ENCODE measurements at regions not wholly inside any gene's neighbourhood (a gene's known extent, or its start where the extent isn't known, plus 50 kb on each side); places are given as distances from the start of the nearest gene placed in this dataset.
"Not testable (repeated sequence)": the region's sequence is repeated elsewhere in the genome, so short reads cannot be mapped to it uniquely, and the experiment has no call there.

GRCh38 chr16:31975826-31976419, 102.3 kb downstream of the ZNF267 start:
- not testable (repeated sequence) for DNase-seq

DNA sequence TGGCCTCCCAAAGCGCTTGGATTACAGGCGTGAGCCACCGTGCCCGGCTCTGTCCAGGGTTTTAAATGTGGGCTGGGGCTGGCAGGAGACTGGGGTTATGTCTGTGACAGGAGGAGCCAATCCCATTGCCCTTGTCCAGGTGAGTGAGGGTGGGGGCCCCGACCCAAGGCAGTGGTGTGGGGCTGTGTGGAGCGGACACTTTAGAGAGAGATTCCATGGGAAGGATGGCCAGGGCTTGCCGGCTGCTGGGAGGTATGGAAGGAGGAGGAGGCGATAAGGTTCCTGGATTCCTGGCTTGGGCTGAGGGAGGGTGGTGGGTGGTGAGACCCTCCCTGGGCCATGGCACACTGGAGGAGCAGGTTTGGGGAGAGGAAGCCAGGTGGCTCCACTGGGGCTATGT, 104.9 kb downstream of the ZNF267 start:
- DNase-seq: not testable (repeated sequence)

GRCh38 chr16:31981739-31982138, 108.1 kb downstream of the ZNF267 start:
- DNase-seq: not testable (repeated sequence)

DNA sequence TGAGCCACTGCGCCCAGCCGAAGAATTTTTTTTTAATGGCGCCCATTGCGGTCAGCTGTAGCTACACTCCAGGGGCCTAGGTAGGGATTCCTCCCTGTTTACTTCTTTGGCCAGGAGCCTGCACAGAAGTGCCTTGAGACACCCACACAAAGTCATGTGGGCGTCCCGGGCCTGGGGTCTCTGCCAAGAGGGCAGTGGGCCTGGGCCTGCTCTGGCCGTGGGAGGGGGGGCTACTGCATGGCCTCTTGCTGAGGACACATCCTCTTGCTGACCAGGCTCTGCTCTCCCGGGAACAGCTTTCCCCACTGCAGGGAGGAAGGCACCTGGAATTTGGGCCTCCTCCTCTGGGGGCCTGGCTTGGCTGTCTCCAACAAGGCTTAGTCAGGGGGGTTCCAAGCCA, 109.4 kb downstream of the ZNF267 start:
- not testable (repeated sequence) for DNase-seq

- not testable (repeated sequence) for DNase-seq
Measured at GRCh38 chr16:31983666-31984065, 110.1 kb downstream of the ZNF267 start.

- not testable (repeated sequence) for DNase-seq
Measured at GRCh38 chr16:31986895-31987294, 113.3 kb downstream of the ZNF267 start.

DNA sequence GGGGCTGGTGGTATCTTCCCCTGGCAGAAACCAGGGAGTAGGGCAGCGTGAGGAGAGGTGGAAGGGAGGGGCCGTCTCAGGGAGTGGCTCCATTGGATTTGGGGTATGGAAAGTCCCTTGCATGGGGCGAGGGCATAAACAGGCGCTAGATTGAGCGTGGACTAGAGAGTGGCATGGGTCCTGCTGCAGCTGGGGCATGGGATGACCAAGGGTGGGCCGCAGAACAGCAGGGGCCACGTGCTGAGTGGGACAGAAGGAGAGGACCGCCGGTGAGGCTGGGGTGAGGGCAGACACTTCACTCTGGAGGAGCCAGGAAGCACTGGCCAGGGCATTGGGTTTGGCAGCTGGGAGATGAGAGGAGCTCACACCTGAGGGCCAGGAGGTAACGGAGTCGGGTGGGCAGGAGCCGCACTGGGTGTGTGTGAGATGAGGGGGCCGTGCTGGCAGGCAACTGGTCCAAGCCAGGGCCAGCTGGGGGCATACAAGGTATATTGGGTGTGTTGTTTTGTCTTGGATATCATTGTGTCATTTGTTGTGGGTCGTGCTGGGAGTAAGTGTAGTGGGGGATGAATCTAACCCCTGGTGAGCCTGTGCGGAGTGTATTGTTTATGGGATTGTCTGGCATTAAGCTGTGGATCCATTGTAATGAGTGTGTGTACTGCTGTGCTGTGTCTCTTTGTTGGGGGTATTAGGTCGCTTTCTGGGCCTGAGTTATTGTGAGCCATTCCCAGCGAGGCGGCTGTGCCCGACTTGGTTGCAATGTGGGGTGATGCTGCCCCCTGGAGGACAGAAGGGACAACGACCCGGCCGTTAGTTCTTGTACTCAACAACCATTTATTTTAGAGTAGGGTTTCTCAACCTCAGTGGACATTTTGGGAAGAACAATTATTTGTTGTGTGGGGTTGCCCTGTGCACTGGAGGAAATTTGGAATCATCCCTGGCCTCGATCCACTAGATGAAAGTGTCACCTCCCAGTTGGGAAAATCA, 115.3 kb downstream of the ZNF267 start:
- peak; percentile 50 for DNase-seq

DNA sequence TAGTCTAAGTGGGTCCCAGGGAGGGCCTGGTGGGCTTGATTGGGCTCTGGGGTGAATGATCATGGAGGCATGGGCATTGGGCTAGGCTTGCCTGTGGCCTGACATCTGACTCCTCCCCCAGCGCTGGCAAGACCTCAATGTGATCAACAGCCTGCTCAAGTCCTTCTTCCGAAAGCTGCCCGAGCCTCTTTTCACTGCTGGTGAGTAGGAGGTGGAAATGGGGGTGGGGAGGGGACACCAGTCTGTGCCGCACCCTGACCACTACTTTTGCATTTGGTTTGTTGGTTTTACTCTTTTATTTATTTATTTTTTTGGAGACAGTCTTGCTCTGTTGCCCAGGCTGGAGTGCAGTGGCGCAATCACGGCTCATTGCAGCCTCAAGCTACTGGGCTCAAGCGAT, 116.7 kb downstream of the ZNF267 start:
- not testable (repeated sequence) for DNase-seq

GRCh38 chr16:31990980-31991379, 117.4 kb downstream of the ZNF267 start:
- not testable (repeated sequence) for DNase-seq

DNA sequence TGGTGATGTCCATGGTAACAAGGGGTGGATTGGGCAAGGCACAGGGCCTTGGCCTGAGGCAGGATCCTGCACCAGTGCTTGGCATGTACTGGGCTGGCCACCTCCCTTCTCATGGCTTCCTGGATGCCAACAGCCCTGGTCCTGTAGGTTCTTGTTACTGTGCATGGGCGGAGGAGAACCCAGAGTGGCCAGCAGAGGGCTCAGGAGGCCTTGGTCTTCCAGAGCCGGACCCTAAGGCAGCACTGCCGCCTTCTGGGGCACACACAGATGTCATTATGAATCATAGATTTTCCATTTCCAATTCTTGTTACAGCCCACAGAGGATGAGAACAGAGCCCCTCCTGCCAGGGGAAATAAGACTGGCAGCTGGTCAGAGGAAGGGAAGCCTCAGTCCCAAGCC, 122.7 kb downstream of the ZNF267 start:
- DNase-seq: not testable (repeated sequence)

GRCh38 chr16:32002496-32002895, 128.9 kb downstream of the ZNF267 start:
- not testable (repeated sequence) for DNase-seq

DNA sequence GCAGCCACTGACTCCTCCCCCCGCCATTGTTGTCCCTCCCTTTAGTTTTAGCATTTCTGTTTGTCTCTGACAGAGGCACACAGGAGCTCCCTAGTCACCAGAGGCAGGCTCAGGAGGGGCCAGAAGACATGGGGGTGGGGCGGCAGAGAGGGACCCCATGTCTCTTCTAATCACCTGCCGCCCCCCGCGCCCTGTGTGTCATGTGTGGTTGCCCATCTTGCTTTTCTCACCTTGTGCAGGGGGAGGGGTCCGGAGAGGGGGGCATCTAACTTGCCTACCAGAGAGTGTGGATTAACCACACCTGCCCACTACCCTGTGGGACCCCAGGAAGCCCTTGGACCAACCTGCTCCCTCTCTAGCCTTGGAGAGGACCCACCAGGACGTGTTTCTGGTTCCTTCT, 130.2 kb downstream of the ZNF267 start:
- DNase-seq: not testable (repeated sequence)

- DNase-seq: not testable (repeated sequence)
Measured at GRCh38 chr16:32038783-32039496, 165.3 kb downstream of the ZNF267 start.

DNA sequence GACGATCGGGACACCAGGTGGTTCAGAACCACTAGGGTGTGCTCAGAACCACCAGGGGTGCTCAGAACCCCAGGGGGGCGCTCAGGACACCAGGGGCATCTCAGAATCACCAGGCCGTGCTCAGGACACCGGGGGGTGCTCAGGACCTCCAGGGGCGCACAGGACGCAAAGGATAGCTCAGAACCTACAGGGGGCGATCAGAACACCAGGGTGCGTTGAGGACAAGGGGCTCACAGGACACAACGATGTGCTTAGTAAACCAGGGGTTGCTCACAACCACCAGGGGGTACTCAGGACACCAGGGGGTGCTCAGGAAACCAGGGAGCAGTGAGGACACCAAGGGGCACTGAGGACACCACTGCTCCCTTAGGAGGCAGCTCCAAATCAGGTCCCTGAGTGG, 166.3 kb downstream of the ZNF267 start:
- not testable (repeated sequence) for DNase-seq

DNA sequence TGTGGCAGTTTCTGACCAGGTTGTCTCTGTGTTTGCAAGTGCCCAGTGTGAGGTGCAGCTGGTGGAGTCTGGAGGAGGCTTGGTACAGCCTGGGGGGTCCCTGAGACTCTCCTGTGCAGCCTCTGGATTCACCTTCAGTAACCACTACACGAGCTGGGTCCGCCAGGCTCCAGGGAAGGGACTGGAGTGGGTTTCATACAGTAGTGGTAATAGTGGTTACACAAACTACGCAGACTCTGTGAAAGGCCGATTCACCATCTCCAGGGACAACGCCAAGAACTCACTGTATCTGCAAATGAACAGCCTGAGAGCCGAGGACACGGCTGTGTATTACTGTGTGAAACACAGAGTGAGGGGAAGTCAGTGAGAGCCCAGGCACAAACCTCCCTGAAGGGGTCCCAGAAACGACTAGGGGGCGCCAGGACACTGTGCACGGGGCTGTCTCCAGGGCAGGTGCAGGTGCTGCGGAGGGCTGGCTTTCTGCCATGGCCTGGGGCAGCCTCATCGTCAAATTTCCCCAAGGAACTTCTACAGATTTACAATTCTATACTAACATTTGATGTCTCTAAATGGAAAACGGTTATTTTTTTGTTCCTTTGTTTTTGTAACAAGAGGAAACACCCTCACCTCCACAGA, 187.0 kb upstream of the TP53TG3D start:
- peak; percentile 15 for DNase-seq

DNA sequence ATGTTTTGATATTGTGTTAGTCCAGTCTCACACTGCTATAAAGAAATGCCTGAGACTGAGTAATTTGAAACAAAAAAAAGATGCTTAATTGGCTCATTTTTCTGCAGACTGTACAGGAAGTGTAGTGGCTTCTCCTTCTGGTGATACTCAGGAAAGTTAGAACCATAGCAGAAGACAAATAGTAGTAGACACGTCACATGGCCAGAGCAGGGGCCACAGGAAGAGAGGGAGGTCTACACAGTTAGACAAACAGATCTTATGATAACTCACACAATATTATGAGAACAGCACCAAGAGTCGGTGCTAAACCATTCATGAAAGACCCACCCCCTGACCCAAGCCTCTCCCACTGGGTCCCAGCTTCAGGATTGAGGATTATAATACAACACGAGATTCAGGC, 181.5 kb upstream of the TP53TG3D start:
- not testable (repeated sequence) for DNase-seq

DNA sequence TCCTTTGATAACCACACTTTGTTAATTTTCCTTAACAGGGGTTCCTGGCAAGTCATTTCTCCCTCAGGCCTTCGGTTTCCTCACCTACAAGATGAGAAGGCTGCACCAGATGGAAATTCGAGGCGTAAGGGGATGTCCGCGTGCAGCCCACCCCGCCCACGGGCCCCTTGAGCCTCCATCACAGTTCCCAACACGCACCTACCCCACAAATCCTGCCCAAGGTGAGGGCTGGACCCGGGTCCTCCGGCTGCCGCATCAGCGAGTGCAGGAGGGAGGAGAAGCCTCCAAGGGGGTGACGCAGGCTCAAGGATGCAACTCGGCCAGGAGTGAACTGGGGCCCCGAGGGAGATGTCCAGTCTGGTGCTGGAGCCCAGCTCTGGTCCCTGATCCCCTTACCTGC, 169.2 kb upstream of the TP53TG3D start:
- DNase-seq: not testable (repeated sequence)

GRCh38 chr16:32084656-32085401, 168.3 kb upstream of the TP53TG3D start:
- DNase-seq: peak; percentile 15

DNA sequence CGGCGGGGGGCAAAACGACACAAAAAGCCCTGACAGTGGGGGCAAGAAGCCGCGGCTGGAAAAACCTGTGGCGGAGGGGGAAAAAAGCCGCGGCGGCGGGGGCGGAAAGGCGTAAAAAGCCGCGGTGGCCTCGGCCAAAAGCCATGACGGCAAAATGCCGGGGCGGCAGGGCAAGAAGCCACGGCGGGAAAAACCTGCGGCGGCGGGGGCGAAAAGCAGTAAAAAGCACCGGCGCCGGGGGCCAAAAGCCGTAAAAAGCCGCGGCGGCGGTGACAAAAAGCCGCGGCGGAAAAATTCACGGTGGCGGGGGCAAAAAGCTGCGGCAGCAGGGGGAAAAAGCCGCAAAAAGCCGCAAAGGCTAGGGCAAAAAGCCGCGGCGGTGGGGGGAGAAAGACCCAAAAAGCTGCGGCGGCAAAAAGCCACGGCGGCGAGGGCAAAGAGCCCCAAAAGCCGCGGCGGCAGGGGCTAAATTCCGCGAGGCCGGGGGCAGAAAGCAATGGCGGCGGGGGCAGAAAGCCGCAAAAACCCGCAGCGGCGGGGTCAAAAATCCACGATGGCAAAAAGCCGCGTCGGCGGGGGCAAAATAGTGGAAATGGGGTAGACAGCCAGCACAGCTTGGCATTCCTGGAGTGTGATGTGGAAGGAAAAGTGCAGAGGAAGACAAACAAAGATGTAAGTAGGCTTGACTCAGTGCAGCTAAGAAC, 167.5 kb upstream of the TP53TG3D start:
- peak; percentile 15 for DNase-seq

- DNase-seq: not testable (repeated sequence)
Measured at GRCh38 chr16:32115562-32115961, 137.5 kb upstream of the TP53TG3D start.

DNA sequence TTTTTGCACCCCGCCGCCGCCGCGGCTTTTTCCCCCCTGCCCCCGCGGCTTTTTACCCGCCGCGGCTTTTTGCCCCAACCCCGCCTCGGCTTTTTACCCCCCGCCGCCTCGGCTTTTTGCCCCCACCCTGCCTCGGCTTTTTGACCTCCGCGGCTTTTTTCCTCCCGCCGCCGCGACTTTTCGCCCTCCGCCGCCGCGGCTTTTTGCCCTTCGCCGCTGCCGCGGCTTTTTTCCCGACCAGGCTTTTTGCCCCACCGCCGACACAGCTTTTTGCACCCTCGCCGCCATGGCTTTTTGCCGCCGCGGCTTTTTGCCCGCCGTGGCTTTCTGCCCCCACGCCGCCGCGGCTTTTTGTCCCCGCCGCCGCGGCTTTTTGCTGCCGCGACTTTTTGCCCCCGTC, 137.0 kb upstream of the TP53TG3D start:
- DNase-seq: no peak
